Keratinocyte (primary cell): ENCODE measurements at regions not wholly inside any gene's neighbourhood (a gene's known extent, or its start where the extent isn't known, plus 50 kb on each side); places are given as distances from the start of the nearest gene placed in this dataset.

ENCODE experiments used
- DNase-seq: peaks from one replicate; pipeline ENCODE4 v3.0.0-alpha.2; 2011; ENCODE audit warnings: low read depth, missing footprints, low spot score
- FAIRE-seq: peaks from 2 replicates; lab custom pipeline; 2011; peaks lifted over from hg19 to GRCh38; lab: Jason Lieb, UNC
- H2AFZ ChIP-seq: 2 replicates; pipeline ENCODE4 v1.6.0; 2012; ENCODE audit warnings: low read length, control low read depth, inconsistent platforms; ENCODE audit not compliant: control insufficient read depth
- H3K27ac ChIP-seq: 2 replicates; pipeline ENCODE4 v1.5.1; 2011; ENCODE audit warnings: low read length; ENCODE audit not compliant: control insufficient read depth, insufficient read depth
- H3K27me3 ChIP-seq: 3 replicates; pipeline ENCODE4 v1.6.0; 2011; ENCODE audit warnings: low read length; ENCODE audit not compliant: control insufficient read depth, insufficient read depth; ENCODE audit errors: extremely low read depth
- H3K36me3 ChIP-seq, 2 experiments: 2 replicates in 1 of 2; 3 replicates in 1 of 2; pipeline ENCODE4 v1.5.1; 2011; ENCODE audit warnings: low read length in 2 of 2, mild to moderate bottlenecking in 1 of 2; ENCODE audit not compliant: control insufficient read depth in 2 of 2, insufficient read depth in 2 of 2; ENCODE audit errors: extremely low read depth in 1 of 2
- H3K4me1 ChIP-seq: 3 replicates; pipeline ENCODE4 v1.5.1; 2011; ENCODE audit warnings: low read length; ENCODE audit not compliant: control insufficient read depth, insufficient read depth; ENCODE audit errors: extremely low read depth
- H3K4me2 ChIP-seq: 3 replicates; pipeline ENCODE4 v1.6.0; 2011; ENCODE audit warnings: low read depth, low read length; ENCODE audit not compliant: control insufficient read depth, insufficient read depth; ENCODE audit errors: extremely low read depth
- H3K4me3 ChIP-seq, 3 experiments: fragments of 200-600 bp in 1 of 3; sonication (generic) in 1 of 3; 2 replicates in 2 of 3; 3 replicates in 1 of 3; pipeline ENCODE4 v1.5.1; 2011 to 2016; ENCODE audit warnings: low read length in 3 of 3, mild to moderate bottlenecking in 3 of 3, control low read depth in 2 of 3, inconsistent platforms in 1 of 3, low read depth in 1 of 3, mixed read lengths in 1 of 3, mixed run types in 1 of 3, moderate library complexity in 1 of 3; ENCODE audit not compliant: control insufficient read depth in 2 of 3, insufficient read depth in 2 of 3; ENCODE audit errors: extremely low read depth in 1 of 3
- H3K79me2 ChIP-seq: 2 replicates; pipeline ENCODE4 v1.6.0; 2012; ENCODE audit warnings: low read length; ENCODE audit not compliant: control insufficient read depth, insufficient read depth
- H3K9ac ChIP-seq: 3 replicates; pipeline ENCODE4 v1.6.0; 2011; ENCODE audit warnings: low read length; ENCODE audit not compliant: control insufficient read depth, insufficient read depth; ENCODE audit errors: extremely low read depth
- H3K9me1 ChIP-seq: 3 replicates; pipeline ENCODE4 v1.6.0; 2011; ENCODE audit warnings: low read length; ENCODE audit not compliant: control insufficient read depth, insufficient read depth; ENCODE audit errors: extremely low read depth
- H3K9me3 ChIP-seq: 2 replicates; pipeline ENCODE4 v1.5.1; 2012; ENCODE audit warnings: low read depth, low read length; ENCODE audit not compliant: control insufficient read depth
- H4K20me1 ChIP-seq: 3 replicates; pipeline ENCODE4 v1.6.0; 2011; ENCODE audit warnings: low read length; ENCODE audit not compliant: control insufficient read depth, insufficient read depth; ENCODE audit errors: extremely low read depth
- EZH2 ChIP-seq: IDR thresholded peaks from one replicate; pipeline ENCODE4 v1.6.1; 2012; ENCODE audit warnings: inconsistent platforms, mild to moderate bottlenecking, low read length, moderate library complexity
- dilution Hi-C: fragments of 300-500 bp; cut with MboI; formaldehyde crosslinking; loops from one replicate; pipeline ENCODE4 v1.7.0; 2020; ENCODE audit warnings: low sequenced_read_pairs; ENCODE audit not compliant: extremely low pct_ligation_motif_present
- TF ChIP-seq, protein P1 (sequence below), 3 experiments: IDR thresholded peaks in 1 of 3; conservative IDR thresholded peaks in 1 of 3; optimal IDR thresholded peaks in 1 of 3; 2 replicates in 2 of 3; 3 replicates in 1 of 3; pipeline versions ENCODE3 to v1.5.1; 2011; ENCODE audit warnings: low read length in 3 of 3, mild to moderate bottlenecking in 3 of 3, moderate library complexity in 2 of 3, control low read depth in 1 of 3, inconsistent platforms in 1 of 3; ENCODE audit not compliant: insufficient read depth in 2 of 3; ENCODE audit errors: extremely low read depth in 1 of 3

DNA sequence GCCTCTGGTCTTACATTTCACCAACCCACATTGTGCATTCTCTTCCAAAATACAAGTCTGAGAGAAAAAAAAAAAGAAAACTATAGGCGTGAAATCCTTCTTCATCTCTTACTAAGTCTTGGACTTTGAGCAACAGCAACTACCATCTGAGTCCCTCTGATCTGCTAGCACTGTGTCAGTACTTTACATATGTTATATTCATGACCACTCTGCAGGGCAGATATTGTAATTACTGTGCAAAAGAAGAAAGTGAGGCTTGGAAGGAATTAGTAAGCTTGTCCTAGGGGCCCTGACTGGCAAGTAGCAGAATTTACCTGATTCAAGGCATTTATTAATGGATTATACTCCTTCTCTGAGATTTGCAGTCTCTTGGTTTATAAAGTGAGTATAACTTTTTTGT, 52.7 kb upstream of the EED start:
- no peaks in the 10 kb centered on the region for H3K27me3 ChIP-seq
- no peaks in the 10 kb centered on the region for H3K79me2 ChIP-seq
- H3K4me1 ChIP-seq = peaks cover 17% of the 10 kb centered on the region
- DNase-seq (no peak), FAIRE-seq (no peak)
- H3K9me3 ChIP-seq = no peaks in the 10 kb centered on the region
- H3K9me1 ChIP-seq = no peaks in the 10 kb centered on the region
- dilution Hi-C loops = no loop called here
- H3K4me3 ChIP-seq = no peak overlapping the region
- no peak for TF ChIP-seq EZH2
- TF ChIP-seq, protein P1, sequence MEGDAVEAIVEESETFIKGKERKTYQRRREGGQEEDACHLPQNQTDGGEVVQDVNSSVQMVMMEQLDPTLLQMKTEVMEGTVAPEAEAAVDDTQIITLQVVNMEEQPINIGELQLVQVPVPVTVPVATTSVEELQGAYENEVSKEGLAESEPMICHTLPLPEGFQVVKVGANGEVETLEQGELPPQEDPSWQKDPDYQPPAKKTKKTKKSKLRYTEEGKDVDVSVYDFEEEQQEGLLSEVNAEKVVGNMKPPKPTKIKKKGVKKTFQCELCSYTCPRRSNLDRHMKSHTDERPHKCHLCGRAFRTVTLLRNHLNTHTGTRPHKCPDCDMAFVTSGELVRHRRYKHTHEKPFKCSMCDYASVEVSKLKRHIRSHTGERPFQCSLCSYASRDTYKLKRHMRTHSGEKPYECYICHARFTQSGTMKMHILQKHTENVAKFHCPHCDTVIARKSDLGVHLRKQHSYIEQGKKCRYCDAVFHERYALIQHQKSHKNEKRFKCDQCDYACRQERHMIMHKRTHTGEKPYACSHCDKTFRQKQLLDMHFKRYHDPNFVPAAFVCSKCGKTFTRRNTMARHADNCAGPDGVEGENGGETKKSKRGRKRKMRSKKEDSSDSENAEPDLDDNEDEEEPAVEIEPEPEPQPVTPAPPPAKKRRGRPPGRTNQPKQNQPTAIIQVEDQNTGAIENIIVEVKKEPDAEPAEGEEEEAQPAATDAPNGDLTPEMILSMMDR (optimal IDR thresholded peaks at IDR 0.05 in 1 of 3, IDR thresholded peaks at IDR 0.05 in 1 of 3, conservative IDR thresholded peaks at IDR 0.05 in 1 of 3; ENCODE audit: extremely low read depth in 1 of 3, insufficient read depth in 2 of 3, low read length in 3 of 3) = no peak
- no peak overlapping the region for H3K9ac ChIP-seq
- no peaks in the 10 kb centered on the region for H4K20me1 ChIP-seq
- no peak overlapping the region for H2AFZ ChIP-seq
- no peak overlapping the region for H3K4me2 ChIP-seq
- H3K36me3 ChIP-seq = no peaks in the 10 kb centered on the region
- H3K27ac ChIP-seq = no peak overlapping the region

DNA sequence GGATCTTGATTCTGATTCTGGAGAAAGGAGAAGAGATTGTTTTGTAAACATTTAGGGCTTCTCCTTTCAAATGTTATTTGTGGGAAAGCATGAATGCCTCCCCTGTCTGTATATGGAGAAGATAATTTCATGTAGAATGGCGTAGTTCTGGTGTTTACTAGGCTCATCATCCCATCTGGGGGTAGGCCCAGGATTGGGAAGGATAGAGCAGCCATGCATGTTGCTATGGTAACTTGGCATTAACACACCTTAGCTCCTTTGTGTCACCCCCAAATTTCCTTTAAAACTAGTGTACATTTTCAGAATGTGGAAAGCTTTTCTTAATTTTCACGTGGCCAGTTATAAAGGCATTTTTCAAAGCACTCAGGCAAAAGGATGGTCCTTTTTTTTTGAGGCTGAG, 57.5 kb upstream of the EED start:
- DNase-seq (no peak), FAIRE-seq (no peak)
- no peak for TF ChIP-seq EZH2
- TF ChIP-seq, protein P1 (optimal IDR thresholded peaks at IDR 0.05 in 1 of 3, IDR thresholded peaks at IDR 0.05 in 1 of 3, conservative IDR thresholded peaks at IDR 0.05 in 1 of 3; ENCODE audit: extremely low read depth in 1 of 3, insufficient read depth in 2 of 3, low read length in 3 of 3) = no peak
- no peak overlapping the region for H2AFZ ChIP-seq
- H3K4me3 ChIP-seq = no peak overlapping the region
- H3K9ac ChIP-seq = no peak overlapping the region
- H3K9me1 ChIP-seq = no peaks in the 10 kb centered on the region
- H3K9me3 ChIP-seq = no peaks in the 10 kb centered on the region
- H4K20me1 ChIP-seq = no peaks in the 10 kb centered on the region
- no peaks in the 10 kb centered on the region for H3K79me2 ChIP-seq
- H3K27me3 ChIP-seq = no peaks in the 10 kb centered on the region
- no peak overlapping the region for H3K27ac ChIP-seq
- H3K4me1 ChIP-seq = peaks cover 16% of the 10 kb centered on the region
- no peak overlapping the region for H3K4me2 ChIP-seq
- H3K36me3 ChIP-seq = no peaks in the 10 kb centered on the region
- dilution Hi-C loops = no loop called here
